Thyroid gland (tissue), 4 donors: ENCODE measurements at regions not wholly inside any gene's neighbourhood (a gene's known extent, or its start where the extent isn't known, plus 50 kb on each side); places are given as distances from the start of the nearest gene placed in this dataset.
A peak's percentile ranks its signal among the peaks of the same experiment; 100 is the strongest.

Experiments used
- DNase-seq, 2 donors: peaks; one replicate each; pipeline ENCODE4 v3.0.0-alpha.2; 2019
- H3K27ac ChIP-seq, 3 donors: fragments of 200-600 bp; sonication (generic); 1 replicate in 2 of 3; 2 replicates in 1 of 3; pipeline ENCODE4 v1.5.1; 2016 to 2019; ENCODE audit warnings: mild to moderate bottlenecking in 1 of 3, moderate library complexity in 1 of 3
- H3K27me3 ChIP-seq: fragments of 200-600 bp; sonication (generic); one replicate; pipeline ENCODE4 v1.5.1; 2019
- H3K36me3 ChIP-seq, 2 donors: fragments of 200-600 bp; sonication (generic); one replicate each; pipeline ENCODE4 v1.5.1; 2016 to 2019
- H3K4me1 ChIP-seq, 2 donors: fragments of 200-600 bp; sonication (generic); one replicate each; pipeline ENCODE4 v1.5.1; 2017 to 2019
- H3K4me3 ChIP-seq, 3 donors: fragments of 200-600 bp; sonication (generic); replicated peaks in 1 of 3; 1 replicate in 2 of 3; 2 replicates in 1 of 3; pipeline ENCODE4 v1.5.1; 2016; ENCODE audit warnings: mild to moderate bottlenecking in 1 of 3
- H3K9me3 ChIP-seq: fragments of 200-600 bp; sonication (generic); one replicate; pipeline ENCODE4 v1.5.1; 2017
- POLR2A ChIP-seq, 2 donors: fragments of 450-650 bp; IDR thresholded peaks; one replicate each; pipeline ENCODE4 v1.6.1; 2017; ENCODE audit warnings: antibody characterized with exemption in 2 of 2, mild to moderate bottlenecking in 2 of 2, moderate library complexity in 1 of 2
- WGBS, 2 donors: methylation state at CpG; one replicate each; pipeline ENCODE4 v1.1.5; 2017; 5-methylcytosine and 5-hydroxymethylcytosine counted together
- intact Hi-C: fragments of 100-400 bp; cut with DNase I; formaldehyde crosslinking; loops from one replicate; pipeline ENCODE4 v1.15.1; 2023
- TF ChIP-seq, protein P1 (sequence below), 6 experiments: fragments of 200-600 bp in 3 of 6; fragments of 450-650 bp in 3 of 6; sonication (generic) in 3 of 6; IDR thresholded peaks; one replicate each; pipeline ENCODE4 v1.5.1; 2016 to 2019; ENCODE audit warnings: antibody characterized with exemption in 6 of 6, mild to moderate bottlenecking in 2 of 6, inconsistent platforms in 1 of 6, moderate library complexity in 1 of 6

DNA sequence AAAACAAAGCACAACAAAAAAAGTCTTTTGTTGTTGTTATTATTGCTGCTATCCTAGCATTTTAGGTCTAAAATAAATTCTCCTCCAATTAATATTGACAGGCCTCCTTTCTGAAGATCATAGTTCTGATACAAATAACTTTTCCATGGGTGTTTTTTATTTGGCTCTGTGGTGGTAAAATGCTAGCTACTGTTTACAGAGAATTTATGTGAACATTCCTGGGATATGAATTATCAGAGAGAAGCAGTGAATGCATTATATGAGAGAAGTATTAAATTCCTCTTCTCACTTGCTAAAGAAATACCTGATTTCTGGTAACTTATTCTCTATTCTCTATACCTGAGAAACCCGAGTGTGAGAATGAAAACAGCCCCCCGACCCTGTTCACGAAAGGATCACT is 57.5 kb upstream of the TMCO5A start:
- no peak for TF ChIP-seq POLR2A (IDR thresholded peaks at IDR 0.05)
- TF ChIP-seq, protein P1, sequence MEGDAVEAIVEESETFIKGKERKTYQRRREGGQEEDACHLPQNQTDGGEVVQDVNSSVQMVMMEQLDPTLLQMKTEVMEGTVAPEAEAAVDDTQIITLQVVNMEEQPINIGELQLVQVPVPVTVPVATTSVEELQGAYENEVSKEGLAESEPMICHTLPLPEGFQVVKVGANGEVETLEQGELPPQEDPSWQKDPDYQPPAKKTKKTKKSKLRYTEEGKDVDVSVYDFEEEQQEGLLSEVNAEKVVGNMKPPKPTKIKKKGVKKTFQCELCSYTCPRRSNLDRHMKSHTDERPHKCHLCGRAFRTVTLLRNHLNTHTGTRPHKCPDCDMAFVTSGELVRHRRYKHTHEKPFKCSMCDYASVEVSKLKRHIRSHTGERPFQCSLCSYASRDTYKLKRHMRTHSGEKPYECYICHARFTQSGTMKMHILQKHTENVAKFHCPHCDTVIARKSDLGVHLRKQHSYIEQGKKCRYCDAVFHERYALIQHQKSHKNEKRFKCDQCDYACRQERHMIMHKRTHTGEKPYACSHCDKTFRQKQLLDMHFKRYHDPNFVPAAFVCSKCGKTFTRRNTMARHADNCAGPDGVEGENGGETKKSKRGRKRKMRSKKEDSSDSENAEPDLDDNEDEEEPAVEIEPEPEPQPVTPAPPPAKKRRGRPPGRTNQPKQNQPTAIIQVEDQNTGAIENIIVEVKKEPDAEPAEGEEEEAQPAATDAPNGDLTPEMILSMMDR (IDR thresholded peaks at IDR 0.05) = no peak
- H3K4me1 ChIP-seq = peaks cover 5 to 18% of the 10 kb centered on the region in 2 donors
- WGBS, 2 donors = 90 to 93% methylated on average over 3 of the region's 3 CpGs
- intact Hi-C loops = no loop called here
- H3K27me3 ChIP-seq = no peaks in the 10 kb centered on the region
- no peaks in the 10 kb centered on the region for H3K9me3 ChIP-seq
- H3K36me3 ChIP-seq = no peaks in the 10 kb centered on the region
- no peak overlapping the region for H3K4me3 ChIP-seq
- no peak for DNase-seq
- no peak overlapping the region for H3K27ac ChIP-seq

DNA sequence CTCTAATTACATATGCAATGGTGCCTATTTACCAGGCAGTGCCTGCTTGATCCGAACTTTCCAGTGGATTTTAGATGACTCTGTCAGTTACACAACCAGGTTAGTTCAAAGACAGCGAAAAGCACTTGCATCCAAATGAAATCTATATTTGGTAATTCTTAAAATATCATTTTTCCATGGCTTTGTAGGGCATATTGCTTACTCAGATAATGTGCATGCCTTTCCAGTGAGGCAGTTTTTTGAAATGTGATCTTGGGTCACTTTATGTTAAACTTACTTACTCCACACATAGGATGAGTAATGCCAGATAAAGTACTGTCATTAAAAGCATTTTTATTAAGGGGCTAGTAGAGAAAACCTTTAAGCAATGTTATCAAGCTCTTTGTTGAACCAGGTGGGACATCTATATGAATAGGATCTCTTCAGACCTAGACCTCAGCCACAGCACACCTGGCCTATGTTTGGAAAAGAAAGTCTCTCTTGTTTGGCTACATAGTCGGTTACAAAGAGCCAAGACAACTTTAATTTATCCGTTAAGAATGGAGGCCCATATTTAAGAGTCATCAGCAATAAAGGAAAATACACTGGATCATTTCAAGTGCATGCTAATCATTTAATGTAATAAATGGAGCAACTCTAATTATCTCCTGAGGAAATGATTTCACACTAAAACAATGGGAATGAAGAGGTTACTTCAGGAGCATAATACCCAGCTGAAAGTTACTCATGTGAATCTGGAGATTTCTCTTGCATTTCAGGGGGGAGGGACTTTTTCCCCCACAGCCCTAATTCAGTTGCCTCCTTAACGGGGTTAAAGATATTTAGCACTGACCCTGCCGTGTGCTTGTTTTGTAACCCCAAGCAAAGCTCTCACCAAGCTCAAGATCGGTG is 56.3 kb upstream of the TMCO5A start:
- H3K9me3 ChIP-seq = no peaks in the 10 kb centered on the region
- WGBS, 2 donors = 47 to 51% methylated on average over 7 of the region's 7 CpGs
- intact Hi-C loops = no loop called here
- H3K27ac ChIP-seq = no peak overlapping the region
- no peaks in the 10 kb centered on the region for H3K36me3 ChIP-seq
- TF ChIP-seq POLR2A (IDR thresholded peaks at IDR 0.05) = no peak
- TF ChIP-seq, protein P1 (IDR thresholded peaks at IDR 0.05) = no peak
- H3K4me1 ChIP-seq = peaks cover 5 to 18% of the 10 kb centered on the region in 2 donors
- no peak overlapping the region for H3K4me3 ChIP-seq
- no peak for DNase-seq
- H3K27me3 ChIP-seq = no peaks in the 10 kb centered on the region

DNA sequence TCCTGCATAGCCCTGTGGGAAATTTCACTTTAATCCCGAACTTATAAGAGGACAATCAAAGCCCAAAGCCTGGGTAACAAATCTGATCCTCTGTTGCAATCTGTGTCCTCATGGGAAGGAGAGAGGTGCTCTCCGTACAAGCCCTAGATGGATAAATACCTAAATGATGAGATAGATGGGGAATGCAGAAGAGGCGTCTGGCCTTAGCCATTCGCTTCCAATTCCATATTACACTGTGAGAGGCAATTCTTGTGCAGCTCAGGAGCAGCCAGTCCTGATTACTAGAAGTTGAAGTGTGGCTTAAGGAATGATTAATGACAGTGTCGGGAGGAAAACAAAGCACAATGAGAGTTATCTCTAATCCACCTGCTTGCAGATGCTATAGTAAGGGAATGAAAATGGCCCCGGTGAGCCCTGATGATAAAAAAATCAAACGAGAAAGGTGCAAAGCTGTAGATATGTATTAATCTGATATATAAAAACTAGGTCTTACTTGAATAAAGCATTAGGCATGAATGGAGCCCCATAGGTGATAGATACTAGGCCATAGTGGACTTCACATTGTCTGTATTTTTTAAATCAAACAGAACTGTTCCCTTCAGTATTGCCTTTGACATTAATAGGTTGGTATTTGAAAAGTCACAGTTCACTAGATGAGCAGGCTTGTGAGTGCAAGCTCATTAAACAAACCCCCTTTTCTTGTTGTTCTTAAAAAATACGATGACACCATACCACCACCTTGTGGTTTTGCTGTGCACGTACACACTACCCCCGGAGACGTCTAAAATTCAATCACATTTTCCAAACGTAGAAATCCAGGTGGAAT is 54.2 kb upstream of the TMCO5A start:
- WGBS, 2 donors = 44% methylated on average over 12 of the region's 12 CpGs
- peak; percentile 43 to 51 for DNase-seq
- TF ChIP-seq POLR2A (IDR thresholded peaks at IDR 0.05) = no peak
- TF ChIP-seq, protein P1 (IDR thresholded peaks at IDR 0.05) = peak; percentile 35 to 97 (median 84)
- Histone ChIP-seq H3K36me3 (no peaks in the 10 kb centered on the region), H3K9me3 (no peaks in the 10 kb centered on the region), H3K4me1 (peaks cover 5 to 18% of the 10 kb centered on the region in 2 donors), H3K27me3 (no peaks in the 10 kb centered on the region), H3K4me3 (no peak overlapping the region), H3K27ac (no peak overlapping the region)
- intact Hi-C loops = loop anchor here (5.0 to 10.0 kb wide), 2 partner anchors 195 to 998 kb away; no protein-coding TSS in a partner anchor

DNA sequence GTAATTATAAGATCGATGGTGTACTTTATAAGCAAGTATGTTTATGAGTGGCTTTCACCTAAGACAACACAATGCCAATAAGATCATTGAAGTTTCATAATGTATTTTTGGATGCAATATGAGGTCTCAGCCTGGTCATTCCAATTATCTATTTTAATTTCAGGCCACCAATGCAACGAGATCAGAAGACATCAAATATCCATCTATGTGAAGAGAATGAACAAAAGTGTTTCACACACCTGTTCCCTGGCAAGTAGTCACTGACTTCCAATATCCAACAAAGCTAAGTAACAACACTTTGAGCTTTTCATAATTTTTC is 53.6 kb upstream of the TMCO5A start:
- Histone ChIP-seq H3K27me3 (no peaks in the 10 kb centered on the region), H3K36me3 (no peaks in the 10 kb centered on the region), H3K4me1 (peaks cover 5 to 18% of the 10 kb centered on the region in 2 donors), H3K27ac (no peak overlapping the region), H3K9me3 (no peaks in the 10 kb centered on the region), H3K4me3 (no peak overlapping the region)
- WGBS, 2 donors = 42 to 45% methylated on average over 2 of the region's 2 CpGs
- intact Hi-C loops = loop anchor here (5.0 to 10.0 kb wide), 2 partner anchors 196 to 998 kb away; no protein-coding TSS in a partner anchor
- TF ChIP-seq, protein P1 (IDR thresholded peaks at IDR 0.05) = no peak
- no peak for TF ChIP-seq POLR2A (IDR thresholded peaks at IDR 0.05)
- no peak for DNase-seq
